GM12878 (cell line): ENCODE measurements at regions not wholly inside any gene's neighbourhood (a gene's known extent, or its start where the extent isn't known, plus 50 kb on each side); places are given as distances from the start of the nearest gene placed in this dataset.

Experiments used
- ATAC-seq: fragments of 200-7000 bp; cut with Tn5 transposase; 3 replicates; pipeline ENCODE4 v1.9.1; 2020; ENCODE audit warnings: mild to moderate bottlenecking, moderate library complexity
- BruUV-seq: library from RNA; stranded (reverse); fragments of 400-500 nt; replicated peaks from 2 replicates; lab custom pipeline; 2021; lab: Mats Ljungman, UMichigan
- CTCF ChIA-PET: fragments of 300-600 bp; sonication (Branson Sonifier 250); formaldehyde crosslinking; extraction: SDS; loops from one replicate; lab custom pipeline; 2021; ENCODE audit warnings: inconsistent platforms; lab: Yijun Ruan, JAX
- POLR2A ChIA-PET: fragments of 350-600 bp; formaldehyde crosslinking; extraction: SDS; loops from one replicate; lab custom pipeline; 2021; ENCODE audit warnings: inconsistent platforms; lab: Charles Lee
- RAD21 ChIA-PET: fragments of 300-600 bp; sonication (Branson Sonifier 250); formaldehyde crosslinking; loops from one replicate; lab custom pipeline; 2023; ENCODE audit warnings: antibody characterized with exemption; ENCODE audit not compliant: unreplicated experiment; lab: Charles Lee
- SMC1A ChIA-PET: fragments of 300-600 bp; sonication (Branson Sonifier 250); formaldehyde crosslinking; loops from one replicate; lab custom pipeline; 2023; ENCODE audit not compliant: unreplicated experiment, uncharacterized antibody; lab: Charles Lee
- DNase-seq: peaks from one replicate; pipeline ENCODE4 v3.0.0-alpha.2; 2011; ENCODE audit warnings: low read depth, low spot score
- FAIRE-seq: peaks from 3 replicates; lab custom pipeline; 2011; peaks lifted over from hg19 to GRCh38; lab: Jason Lieb, UNC
- H2AFZ ChIP-seq: 2 replicates; pipeline ENCODE4 v1.6.0; 2011; ENCODE audit warnings: low read depth, low read length, control low read depth; ENCODE audit not compliant: control insufficient read depth
- H3K27ac ChIP-seq: 2 replicates; pipeline ENCODE4 v1.5.1; 2011; ENCODE audit warnings: control low read depth; ENCODE audit not compliant: control insufficient read depth, insufficient read depth
- H3K27me3 ChIP-seq, 2 experiments: replicated peaks in 1 of 2; 2 replicates each; pipeline versions ENCODE4 v1.6.0 to v1.6.1; 2011; ENCODE audit warnings: low read length in 1 of 2; ENCODE audit not compliant: control insufficient read depth in 2 of 2, insufficient read depth in 2 of 2
- H3K36me3 ChIP-seq, 2 experiments: 2 replicates each; pipeline ENCODE4 v1.5.1; 2011; ENCODE audit warnings: low read length in 1 of 2; ENCODE audit not compliant: control insufficient read depth in 2 of 2, insufficient read depth in 2 of 2
- H3K4me1 ChIP-seq: 2 replicates; pipeline ENCODE4 v1.6.1; 2011; ENCODE audit warnings: mild to moderate bottlenecking, low read length, moderate library complexity, mixed read lengths; ENCODE audit not compliant: control insufficient read depth, insufficient read depth
- H3K4me2 ChIP-seq: 2 replicates; pipeline ENCODE4 v1.6.0; 2011; ENCODE audit warnings: control low read depth; ENCODE audit not compliant: control insufficient read depth, insufficient read depth
- H3K4me3 ChIP-seq: fragments of 200-600 bp; sonication (generic); 2 replicates; pipeline ENCODE4 v1.5.1; 2016
- H3K79me2 ChIP-seq: 2 replicates; pipeline ENCODE4 v1.6.0; 2011; ENCODE audit warnings: low read length; ENCODE audit not compliant: control insufficient read depth, insufficient read depth
- H3K9ac ChIP-seq: 2 replicates; pipeline ENCODE4 v1.8.0; 2011; ENCODE audit warnings: low read length, control low read depth, mixed read lengths; ENCODE audit not compliant: control insufficient read depth, insufficient read depth
- H3K9me3 ChIP-seq: replicated peaks from 3 replicates; pipeline ENCODE4 v1.5.1; 2011; ENCODE audit warnings: mild to moderate bottlenecking, low read length; ENCODE audit not compliant: control insufficient read depth, insufficient read depth
- H4K20me1 ChIP-seq: 2 replicates; pipeline ENCODE4 v1.6.0; 2011; ENCODE audit not compliant: control insufficient read depth, insufficient read depth
- CBX3 ChIP-seq: fragments of 200-600 bp; sonication (generic); IDR thresholded peaks from 2 replicates; pipeline ENCODE4 v1.6.1; 2016; ENCODE audit warnings: low read depth, borderline replicate concordance
- CEBPZ ChIP-seq: fragments of 150-350 bp; IDR thresholded peaks from 2 replicates; pipeline ENCODE4 v1.6.1; 2016; ENCODE audit warnings: low read depth, low read length
- ETV6 ChIP-seq, 2 experiments: fragments of 450-650 bp in 1 of 2; IDR thresholded peaks in 1 of 2; conservative IDR thresholded peaks in 1 of 2; 2 replicates each; pipeline ENCODE4 v1.6.1; 2014; ENCODE audit warnings: antibody characterized with exemption in 1 of 2, borderline replicate concordance in 1 of 2, low read depth in 1 of 2, mild to moderate bottlenecking in 1 of 2, moderate library complexity in 1 of 2
- FOXM1 ChIP-seq: IDR thresholded peaks from 2 replicates; pipeline ENCODE4 v1.6.1; 2012; ENCODE audit warnings: low read depth, mild to moderate bottlenecking, inconsistent platforms, low read length, moderate library complexity
- IRF3 ChIP-seq: fragments of 450-650 bp; IDR thresholded peaks from 2 replicates; pipeline ENCODE4 v1.6.1; 2014; ENCODE audit warnings: mild to moderate bottlenecking
- KDM1A ChIP-seq: fragments of 200-600 bp; sonication (generic); IDR thresholded peaks from 2 replicates; pipeline ENCODE4 v1.6.1; 2016; ENCODE audit warnings: borderline replicate concordance
- MLLT1 ChIP-seq: fragments of 450-650 bp; IDR thresholded peaks from 2 replicates; pipeline ENCODE4 v1.6.1; 2016; ENCODE audit warnings: mild to moderate bottlenecking
- MYC ChIP-seq: IDR thresholded peaks from 2 replicates; pipeline ENCODE4 v1.6.1; 2011; ENCODE audit warnings: mild to moderate bottlenecking, low read length, moderate library complexity, inconsistent platforms; ENCODE audit not compliant: insufficient read depth, insufficient replicate concordance, insufficient read length, severe bottlenecking
- NFYA ChIP-seq: IDR thresholded peaks from 2 replicates; pipeline ENCODE4 v1.6.1; 2011; ENCODE audit warnings: low read depth, mild to moderate bottlenecking, low read length, improper control_type of control experiment, borderline replicate concordance
- NR2C2 ChIP-seq: IDR thresholded peaks from 2 replicates; pipeline ENCODE4 v1.6.1; 2011; ENCODE audit warnings: borderline replicate concordance, low read depth; ENCODE audit not compliant: control insufficient read depth, insufficient read length
- POLR2AphosphoS5 ChIP-seq: IDR thresholded peaks from 2 replicates; pipeline ENCODE4 v1.6.1; 2011; ENCODE audit warnings: mild to moderate bottlenecking, low read length, inconsistent platforms
- RB1 ChIP-seq: fragments of 450-650 bp; formaldehyde crosslinking; IDR thresholded peaks from 2 replicates; pipeline ENCODE4 v1.6.1; 2017; ENCODE audit warnings: mild to moderate bottlenecking, borderline replicate concordance
- SPI1 ChIP-seq: IDR thresholded peaks from 2 replicates; pipeline ENCODE4 v1.6.1; 2011; ENCODE audit warnings: low read depth, mild to moderate bottlenecking, low read length, moderate library complexity, borderline replicate concordance; ENCODE audit not compliant: insufficient read depth
- ZNF622 ChIP-seq: fragments of 450-650 bp; IDR thresholded peaks from 2 replicates; pipeline ENCODE4 v1.6.1; 2017; ENCODE audit warnings: mild to moderate bottlenecking, inconsistent platforms
- WGBS: methylation state at CpG from one replicate; pipeline ENCODE4 v1.1.6; 2016; ENCODE audit warnings: low lambda C conversion rate; ENCODE audit not compliant: insufficient replicate concordance, insufficient coverage; ENCODE audit errors: missing lambda C conversion rate; 5-methylcytosine and 5-hydroxymethylcytosine counted together
- in situ Hi-C: fragments of 300-500 bp; cut with MboI; formaldehyde crosslinking; loops from 9 replicates; pipeline ENCODE4 v1.14.3; 2018; ENCODE audit warnings: mixed read lengths
- intact Hi-C: fragments of 100-400 bp; cut with micrococcal nuclease; formaldehyde crosslinking; loops from one replicate; pipeline ENCODE4 v1.14.2; 2022; ENCODE audit not compliant: unreplicated experiment

- no peak overlapping the region for H3K27ac ChIP-seq
- H3K36me3 ChIP-seq, result no peaks in the 10 kb centered on the region
- RAD21 ChIA-PET, result no interaction called here
- ATAC-seq (no peak), FAIRE-seq (no peak)
- no peak overlapping the region for H3K4me2 ChIP-seq
- POLR2A ChIA-PET, result no interaction called here
- in situ Hi-C loops, result no loop called here
- H4K20me1 ChIP-seq, result no peaks in the 10 kb centered on the region
- CTCF ChIA-PET, result interaction anchor here (0.6 to 1.1 kb wide), 2 partner anchors 18 to 383 kb away, joined by 3 to 4 read pairs; no protein-coding TSS in a partner anchor
- peaks cover 2% of the 10 kb centered on the region; the same call in 1 of the 3 replicates for H3K9me3 ChIP-seq
- 0% methylated on average over 3 of the region's 3 CpGs for WGBS
- no peak overlapping the region for H3K4me3 ChIP-seq
- no peak overlapping the region for H3K9ac ChIP-seq
- H2AFZ ChIP-seq, result no peak overlapping the region
- no peak for TF ChIP-seq MLLT1
- TF ChIP-seq RB1, result no peak
- no peak for TF ChIP-seq IRF3
- no peak for TF ChIP-seq POLR2AphosphoS5
- TF ChIP-seq NR2C2, result no peak
- TF ChIP-seq SPI1, result no peak
- no peak for TF ChIP-seq NFYA
- TF ChIP-seq ZNF622, result no peak
- TF ChIP-seq CBX3, result no peak
- TF ChIP-seq CEBPZ, result no peak
- TF ChIP-seq FOXM1, result no peak
- no peak for TF ChIP-seq ETV6 (conservative IDR thresholded peaks at IDR 0.05 in 1 of 2, IDR thresholded peaks at IDR 0.05 in 1 of 2; ENCODE audit: borderline replicate concordance in 1 of 2, low read depth in 1 of 2)
- no peak for TF ChIP-seq KDM1A
- TF ChIP-seq MYC, result no peak
- TF ChIP-seq, all 136 proteins: peak for 0
- Histone ChIP-seq H3K79me2 (no peaks in the 10 kb centered on the region), H3K4me1 (no peaks in the 10 kb centered on the region), H3K27me3 (no peaks in the 10 kb centered on the region)
- BruUV-seq, result no TSS peak
- SMC1A ChIA-PET, result interaction anchor here (0.7 to 1.4 kb wide), 2 partner anchors 22 to 344 kb away, joined by 3 read pairs; no protein-coding TSS in a partner anchor
- intact Hi-C loops, result no loop called here
- no peak for DNase-seq
Observed at GRCh38 chr9:129525656-129526196, 95.2 kb downstream of the C9orf50 start.
